ENCODE measurements at regions not wholly inside any gene's neighbourhood (a gene's known extent, or its start where the extent isn't known, plus 50 kb on each side); places are given as distances from the start of the nearest gene placed in this dataset.
"Not testable (repeated sequence)": the region's sequence is repeated elsewhere in the genome, so short reads cannot be mapped to it uniquely, and the experiment has no call there.

DNA sequence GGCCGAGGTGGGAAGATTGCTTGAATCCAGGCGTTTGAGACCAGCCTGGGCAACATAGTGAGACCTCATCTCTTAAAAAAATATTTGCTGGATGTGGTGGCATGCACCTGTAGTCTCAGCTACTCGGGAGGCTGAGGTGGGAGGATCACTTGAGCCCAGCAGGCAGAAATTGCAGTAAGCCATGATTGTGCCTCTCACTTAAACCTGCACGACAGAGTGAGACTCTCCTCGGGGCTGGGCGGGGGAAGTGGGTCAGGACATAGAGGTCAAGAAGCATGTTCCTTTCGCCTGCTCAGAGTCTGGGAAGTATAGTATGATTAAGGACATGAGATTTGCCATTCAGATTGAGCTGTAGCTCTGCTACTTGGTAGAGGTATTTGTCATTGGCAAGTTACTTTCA, 52.3 kb downstream of the SEPTIN7 start:
- DNase-seq: not testable (repeated sequence)

DNA sequence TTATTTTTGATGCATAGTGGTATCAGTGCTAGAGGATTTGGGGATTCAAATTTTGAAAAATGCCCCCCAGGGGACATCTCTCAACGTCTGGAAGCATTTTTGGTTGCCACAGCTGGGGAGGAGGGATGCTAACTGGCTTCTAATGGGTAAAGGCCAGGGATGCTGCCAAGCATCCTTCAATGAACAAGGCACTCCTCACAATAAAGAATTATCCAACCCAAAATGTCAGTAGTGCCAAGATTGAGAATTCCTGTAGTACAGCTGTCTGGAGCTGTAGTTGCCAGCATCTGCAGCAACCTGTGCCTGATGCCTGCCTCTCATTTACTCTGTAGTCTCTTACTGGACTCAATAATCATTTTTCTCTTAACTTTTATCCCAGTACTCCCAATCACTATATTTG, 53.5 kb downstream of the SEPTIN7 start:
- DNase-seq: no peak

DNA sequence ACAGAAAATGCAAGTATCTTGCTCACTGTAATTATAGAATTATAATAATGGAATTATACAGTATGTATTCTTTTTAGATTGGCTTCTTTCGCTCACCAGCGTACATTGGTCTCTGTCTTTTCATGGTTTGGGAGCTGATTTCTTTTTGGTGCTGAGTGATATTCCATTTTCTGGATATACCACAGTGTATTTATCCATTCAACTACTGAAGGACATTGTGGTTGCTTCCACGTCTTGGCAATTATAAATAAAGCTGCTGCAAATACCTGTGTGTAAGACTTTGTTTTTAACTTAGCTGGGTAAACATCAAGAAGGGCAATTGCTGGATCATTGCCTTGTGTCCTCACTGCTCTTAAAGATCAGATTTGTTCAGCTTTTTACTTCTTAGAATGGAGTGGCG, 55.3 kb downstream of the SEPTIN7 start:
- no peak for DNase-seq

DNA sequence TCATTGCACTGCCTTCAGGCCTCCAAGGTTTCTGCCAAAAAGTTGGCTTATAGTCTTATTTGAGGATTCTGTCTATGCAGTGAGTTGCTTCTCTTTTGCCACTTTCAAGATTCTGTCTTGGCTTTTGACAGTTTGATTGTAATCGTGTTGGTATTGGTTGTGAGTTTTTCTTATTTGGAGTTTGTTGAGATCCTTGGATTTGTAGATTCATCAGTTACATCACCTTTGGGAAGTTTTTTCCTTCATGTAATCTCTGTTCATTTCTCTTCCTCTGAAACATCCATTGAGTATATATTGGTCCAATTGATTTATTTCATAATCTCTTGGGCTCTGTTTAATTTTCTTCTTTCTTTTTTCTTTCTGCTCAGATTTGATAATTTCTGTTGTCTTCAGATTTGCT, 59.8 kb downstream of the SEPTIN7 start:
- no peak for DNase-seq

DNA sequence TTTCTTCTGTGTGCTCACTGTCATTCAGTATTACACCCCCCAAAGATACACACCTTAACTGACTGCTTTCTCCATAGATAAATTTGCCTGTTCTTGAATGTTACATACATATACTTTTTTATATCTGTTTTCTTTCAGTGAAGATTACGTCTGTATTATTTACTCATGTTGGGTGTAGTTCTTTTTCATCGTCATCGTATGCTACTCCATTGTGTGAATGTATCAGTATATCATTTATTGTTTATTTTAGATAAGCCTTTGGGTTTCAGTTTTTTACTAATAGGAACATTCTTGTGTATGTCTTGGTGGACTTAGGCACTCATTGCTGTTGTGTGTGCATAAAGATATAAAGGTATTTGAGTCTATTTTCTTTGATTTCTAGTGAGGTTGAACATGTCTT, 64.4 kb downstream of the SEPTIN7 start:
- no peak for DNase-seq

DNA sequence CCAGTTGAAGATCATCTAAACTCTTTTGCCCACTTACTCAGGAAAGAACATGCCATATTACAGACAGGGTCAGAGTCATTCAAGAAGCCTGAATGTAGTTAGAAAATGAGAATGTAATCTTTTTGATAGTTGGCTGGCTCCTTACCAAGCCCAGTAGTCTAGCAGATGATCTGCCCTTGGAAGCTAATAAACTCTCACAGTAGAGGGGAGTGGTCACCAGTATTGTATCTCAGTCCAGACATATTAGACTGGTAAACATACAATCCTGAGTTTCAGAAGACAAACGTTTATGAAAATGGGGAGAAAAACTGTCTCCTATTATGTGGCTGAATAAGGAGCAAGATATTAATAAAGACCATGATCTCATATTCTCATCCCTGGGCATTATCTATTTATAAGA, 65.3 kb downstream of the SEPTIN7 start:
- DNase-seq: peak; percentile 12

DNA sequence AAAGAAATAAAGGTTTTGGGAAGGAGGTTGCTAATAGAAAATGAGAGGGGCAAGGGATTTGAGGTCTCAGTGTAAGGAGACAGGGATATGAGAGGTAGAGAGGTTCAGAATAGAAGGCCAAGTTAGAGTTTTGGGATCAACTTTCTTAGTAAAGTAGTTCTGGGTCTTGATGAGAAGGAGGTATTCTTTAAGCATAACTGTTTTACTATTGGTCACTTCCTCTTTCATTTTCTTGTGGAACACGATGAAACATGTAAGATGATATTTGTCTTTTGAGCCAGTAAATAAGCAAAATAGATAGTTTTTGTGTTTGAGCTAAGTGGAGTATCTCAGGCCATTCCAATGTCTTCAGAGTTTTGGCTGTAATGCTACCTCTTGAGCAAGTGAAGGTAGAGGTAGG, 68.3 kb downstream of the SEPTIN7 start:
- DNase-seq: peak; percentile 14

DNA sequence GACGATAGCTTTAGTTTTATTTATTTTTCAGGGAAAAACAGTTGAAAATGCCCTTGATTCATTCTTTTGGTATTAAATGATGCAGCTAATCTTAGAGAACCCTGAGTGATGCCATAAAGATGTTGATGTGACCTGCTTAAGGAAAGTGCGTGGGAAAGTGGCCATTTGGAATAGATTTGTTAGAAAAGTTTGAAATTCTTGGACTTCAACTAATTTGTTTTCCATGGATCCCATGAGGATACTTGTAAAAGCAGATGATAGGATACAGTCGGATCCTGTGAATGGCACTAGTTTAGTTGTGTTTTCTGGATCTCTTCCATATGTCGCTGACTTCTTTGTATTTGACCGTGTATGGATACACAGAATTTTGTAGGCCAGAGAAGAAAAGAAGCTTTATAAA, 69.0 kb downstream of the SEPTIN7 start:
- no peak for DNase-seq

DNA sequence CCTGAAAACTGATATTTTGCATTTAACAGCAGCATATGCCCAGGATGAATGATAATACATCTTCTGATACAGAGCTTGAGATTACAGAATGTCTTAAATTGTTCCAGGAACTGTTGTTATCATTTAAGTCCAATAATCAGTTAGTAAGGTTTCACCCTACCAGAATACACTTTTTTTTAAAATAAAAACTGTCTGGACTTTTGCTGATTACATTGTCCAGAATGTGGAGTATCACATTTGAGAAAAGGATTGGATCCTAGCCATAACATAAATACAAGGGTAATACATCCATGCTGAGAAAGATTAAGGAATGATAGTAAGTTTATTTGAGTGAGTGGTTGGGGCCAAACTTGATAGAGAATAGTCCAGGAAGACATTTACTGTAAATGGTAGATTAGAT, 71.0 kb downstream of the SEPTIN7 start:
- DNase-seq: peak; percentile 12

DNA sequence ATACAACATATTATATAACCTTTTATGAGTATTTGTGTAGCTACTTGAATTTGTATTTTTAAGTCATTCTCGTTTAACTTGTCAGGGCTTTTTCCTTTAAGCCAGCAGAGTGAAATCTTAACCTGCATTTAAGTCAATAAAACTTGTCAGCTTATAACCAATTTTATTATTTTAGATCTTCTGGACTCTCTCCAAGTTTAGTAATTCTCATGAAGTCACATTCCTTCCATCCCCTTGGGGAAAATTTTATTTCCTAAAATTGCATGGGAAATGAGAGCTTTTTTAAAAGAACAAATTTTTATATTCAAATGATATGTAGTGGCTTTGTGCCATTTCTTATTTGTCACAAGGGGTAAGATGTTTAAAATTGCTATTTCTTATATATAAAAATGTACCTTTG, 74.0 kb downstream of the SEPTIN7 start:
- no peak for DNase-seq

DNA sequence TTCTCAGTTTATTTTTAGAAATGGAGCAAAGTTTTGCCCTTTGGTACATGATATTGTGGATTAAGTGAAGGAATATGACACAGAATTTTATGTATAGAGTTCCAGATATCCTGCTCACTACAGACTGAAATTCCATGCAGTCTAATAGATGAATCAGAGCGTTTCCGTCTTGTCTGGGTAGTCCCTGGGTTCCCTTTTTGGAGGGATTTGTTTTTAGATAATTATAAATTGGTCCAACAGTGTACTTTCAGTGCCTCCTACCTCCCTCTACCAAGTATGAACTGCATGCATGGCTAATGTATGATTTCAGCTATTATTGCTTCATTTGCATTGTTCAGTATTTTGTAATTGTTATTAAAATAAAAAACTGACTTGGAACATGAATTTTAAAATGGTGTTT, 74.4 kb downstream of the SEPTIN7 start:
- DNase-seq: no peak

DNA sequence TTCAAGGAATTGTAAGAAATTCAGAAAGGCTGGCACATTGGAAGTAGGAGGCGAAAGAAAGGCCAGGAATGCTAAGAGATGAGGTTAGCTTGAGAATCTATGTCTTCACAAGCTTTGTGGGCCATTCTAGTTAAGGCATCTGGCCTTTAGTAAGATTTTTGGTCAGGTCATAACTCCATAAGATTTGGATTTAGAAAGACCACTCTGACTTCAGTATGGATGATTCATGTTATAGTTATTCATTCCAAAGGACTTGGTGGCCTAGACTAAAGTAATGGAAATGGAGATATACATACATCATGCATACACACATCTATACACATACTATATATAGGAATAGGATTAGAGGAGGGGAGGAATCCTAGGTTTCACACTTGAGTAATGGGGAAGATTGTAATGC, 77.5 kb downstream of the SEPTIN7 start:
- DNase-seq: no peak

DNA sequence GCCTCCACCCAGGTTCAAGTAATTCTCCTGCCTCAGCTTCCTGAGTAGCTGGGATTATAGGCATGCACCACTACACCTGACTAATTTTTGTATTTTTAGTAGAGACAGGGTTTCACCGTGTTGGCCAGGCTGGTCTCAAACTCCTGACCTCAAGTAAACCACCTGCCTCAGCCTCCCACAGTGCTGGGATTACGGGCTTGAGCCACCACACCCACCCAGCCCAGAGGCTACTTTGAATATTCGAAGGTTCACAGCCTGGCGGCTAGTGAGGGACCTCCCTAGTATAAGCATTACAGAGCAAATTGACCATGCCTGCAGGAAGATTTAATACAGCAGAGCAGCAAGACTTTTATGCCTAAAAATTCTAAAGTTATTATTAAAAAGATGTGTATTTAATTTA, 86.6 kb downstream of the SEPTIN7 start:
- DNase-seq: not testable (repeated sequence)

DNA sequence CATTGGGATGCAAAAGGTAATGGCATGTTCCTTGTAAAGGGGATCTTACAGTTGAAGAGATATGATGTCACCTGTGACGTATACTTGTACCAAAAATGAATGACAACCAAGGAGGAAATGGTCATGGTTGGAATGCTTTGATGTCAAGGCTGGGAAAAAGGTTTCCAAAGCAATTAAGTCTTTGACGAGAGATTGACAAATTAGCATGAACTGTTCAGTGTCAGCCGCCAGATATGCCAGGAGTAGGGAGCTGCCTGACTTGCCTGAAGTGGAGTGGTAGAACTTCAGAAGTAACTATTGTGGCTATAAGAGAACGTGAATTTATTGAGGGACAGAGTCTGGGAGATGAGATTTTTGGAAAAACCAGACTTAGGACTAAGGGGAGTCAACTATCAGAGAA, 88.1 kb downstream of the SEPTIN7 start:
- DNase-seq: no peak

DNA sequence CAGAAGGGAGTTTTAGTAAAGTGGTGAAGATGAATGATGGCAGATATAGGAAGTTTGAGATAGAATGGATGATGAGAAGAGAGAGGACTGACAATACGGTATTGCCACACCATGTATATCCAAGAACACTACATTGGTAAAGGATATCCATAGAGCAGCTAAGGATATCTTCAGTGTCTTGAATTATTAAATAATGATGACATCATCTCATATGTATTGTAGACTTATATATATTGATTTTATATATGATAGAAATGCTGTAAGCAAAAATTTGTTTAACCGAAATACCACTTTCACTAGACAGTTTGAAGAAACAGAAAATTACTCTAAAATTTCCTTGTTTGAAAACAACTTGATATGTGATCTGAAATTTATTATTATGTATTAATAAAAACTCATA, 89.0 kb downstream of the SEPTIN7 start:
- no peak for DNase-seq

DNA sequence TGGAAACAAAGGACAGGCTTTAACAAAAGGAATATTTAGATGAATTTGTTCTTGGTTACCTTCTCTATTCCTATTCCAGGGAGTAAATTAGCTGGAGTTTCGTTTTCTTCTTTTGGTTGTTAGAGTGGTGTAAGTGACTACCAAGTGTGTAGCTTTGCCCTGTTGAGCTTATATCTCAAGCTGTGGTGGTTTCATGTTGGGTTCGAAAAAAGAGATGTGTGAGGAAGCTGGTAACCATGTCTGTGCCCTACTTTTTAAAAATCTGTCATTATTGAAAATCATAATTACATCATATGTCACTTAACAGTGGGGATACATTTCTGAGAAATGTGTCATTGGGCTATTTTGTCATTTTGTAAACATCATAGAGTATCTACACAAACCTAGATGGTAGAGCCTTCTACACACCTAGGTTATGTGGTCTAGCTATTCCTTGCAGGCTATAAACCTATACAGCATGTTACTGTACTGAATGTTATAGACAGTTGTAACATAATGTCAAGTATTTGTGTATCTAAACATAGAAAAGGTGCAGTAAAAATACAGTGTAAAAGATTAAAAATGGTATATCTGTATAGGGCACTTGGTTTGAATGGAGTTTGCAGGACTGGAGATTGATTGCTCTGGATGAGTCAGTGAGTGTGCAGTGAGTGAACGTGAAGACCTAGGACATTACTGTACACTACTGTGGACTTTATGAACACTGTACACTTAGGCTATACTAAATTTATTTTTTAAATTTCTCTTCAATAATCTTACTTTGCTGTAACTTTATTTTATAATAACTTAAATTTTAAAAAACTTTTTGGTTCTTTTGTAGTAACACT, 90.4 kb downstream of the SEPTIN7 start:
- no peak for DNase-seq

DNA sequence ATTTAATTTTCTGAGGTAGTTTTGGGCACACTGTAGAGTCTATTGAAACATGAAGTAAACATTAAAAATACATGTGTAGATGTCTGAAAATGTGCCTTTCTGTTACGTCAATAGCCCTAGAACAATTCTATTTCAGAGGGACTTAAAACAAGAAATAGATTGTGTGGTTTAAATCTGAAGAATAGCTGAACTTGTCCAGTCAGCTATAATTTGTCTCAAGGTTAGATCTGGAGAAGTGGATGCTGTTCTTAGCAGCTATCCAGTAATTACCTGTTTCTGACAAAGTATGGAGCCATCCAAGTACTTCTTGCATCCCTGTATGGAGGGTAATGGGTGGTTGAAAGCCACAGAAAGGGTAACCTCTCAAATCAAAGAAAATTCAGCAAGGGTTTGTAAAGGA, 92.8 kb downstream of the SEPTIN7 start:
- no peak for DNase-seq

DNA sequence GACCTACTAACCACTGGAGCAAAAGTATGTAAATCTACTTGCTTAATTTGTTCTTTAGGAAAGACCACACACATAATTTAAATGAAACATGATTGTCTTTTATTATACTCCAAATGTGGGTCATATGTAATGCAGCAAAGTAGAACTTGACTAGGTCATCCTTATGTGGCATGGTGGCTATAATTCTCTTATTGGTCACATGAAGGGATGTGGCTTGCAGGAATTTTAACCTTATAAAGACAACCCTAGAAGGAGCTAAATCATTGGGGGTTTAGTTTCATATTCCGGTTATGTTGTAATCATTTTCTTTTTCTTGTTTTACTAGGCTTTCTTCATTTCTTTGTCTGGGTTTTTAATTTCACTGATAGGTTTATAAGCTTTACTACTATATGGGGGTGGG, 93.9 kb downstream of the SEPTIN7 start:
- DNase-seq: no peak

DNA sequence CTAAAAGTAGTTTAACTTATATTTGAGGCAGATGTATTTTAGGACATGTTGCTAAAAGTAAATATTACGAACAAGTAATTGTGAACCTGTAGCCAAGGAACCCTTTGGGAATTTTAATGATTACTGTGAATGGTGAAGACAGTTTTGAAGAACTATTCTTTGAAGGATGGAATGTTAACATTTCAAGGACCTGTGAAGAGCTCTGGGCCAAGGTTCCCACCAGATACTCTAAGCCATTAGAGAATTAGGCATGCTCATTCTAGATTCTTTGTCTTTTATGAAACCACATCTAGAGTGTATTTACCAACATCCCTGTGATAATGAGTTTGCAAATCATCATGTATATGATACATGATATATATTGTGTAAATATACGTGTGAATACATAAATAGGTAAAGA, 99.8 kb downstream of the SEPTIN7 start:
- DNase-seq: no peak

DNA sequence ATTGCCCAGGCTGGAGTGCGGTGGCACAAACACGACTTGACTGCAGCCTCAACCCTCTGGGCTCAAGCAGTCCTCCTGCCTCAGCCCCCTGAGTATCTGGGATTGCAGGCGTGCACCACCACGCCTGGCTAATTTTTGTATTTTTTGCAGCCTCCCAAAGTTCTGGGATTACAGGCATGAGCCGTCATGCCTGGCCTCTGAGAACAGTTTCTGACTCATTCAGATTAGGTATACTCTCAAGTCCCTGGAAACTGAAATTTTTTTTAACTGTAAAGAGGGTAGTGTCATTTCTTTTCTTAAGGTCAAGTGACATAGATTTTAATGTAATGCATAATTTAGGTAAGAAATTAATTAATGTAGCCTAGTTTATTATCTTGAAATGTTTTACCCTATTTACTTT, 104.7 kb downstream of the SEPTIN7 start:
- no peak for DNase-seq

DNA sequence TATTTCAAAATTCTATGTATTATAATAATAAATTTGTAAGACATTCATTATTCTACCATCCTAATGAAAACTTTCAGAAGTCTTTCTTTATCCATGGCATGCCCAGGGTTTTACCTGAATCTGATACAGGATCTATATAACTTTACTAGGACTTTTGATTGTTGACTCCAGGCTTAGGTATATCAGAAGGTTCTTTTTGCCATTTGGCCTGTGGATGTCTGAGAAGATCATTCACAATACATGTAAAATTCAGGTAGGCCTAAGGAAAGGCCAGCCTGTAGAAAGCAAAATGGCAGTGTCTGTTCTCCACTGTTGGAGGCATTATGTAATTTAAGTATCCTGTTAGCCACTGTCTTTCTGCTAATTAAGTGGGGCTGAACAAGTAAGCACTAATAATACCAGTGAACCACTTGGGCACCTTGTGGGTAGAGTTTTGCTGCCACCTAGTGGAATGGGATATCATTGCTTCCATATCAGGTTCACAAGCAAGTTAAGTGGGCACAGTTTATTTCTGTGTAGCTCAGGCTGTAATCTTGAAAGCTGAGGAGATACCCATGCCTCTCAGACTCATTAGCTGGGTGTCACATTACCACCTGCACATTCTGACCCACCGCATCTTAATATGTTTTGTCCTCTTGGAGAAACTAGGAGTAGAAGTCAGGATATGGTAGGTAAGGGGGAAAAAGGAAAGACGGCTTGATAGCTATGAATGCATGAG, 105.5 kb downstream of the SEPTIN7 start:
- peak; percentile 89 for DNase-seq

DNA sequence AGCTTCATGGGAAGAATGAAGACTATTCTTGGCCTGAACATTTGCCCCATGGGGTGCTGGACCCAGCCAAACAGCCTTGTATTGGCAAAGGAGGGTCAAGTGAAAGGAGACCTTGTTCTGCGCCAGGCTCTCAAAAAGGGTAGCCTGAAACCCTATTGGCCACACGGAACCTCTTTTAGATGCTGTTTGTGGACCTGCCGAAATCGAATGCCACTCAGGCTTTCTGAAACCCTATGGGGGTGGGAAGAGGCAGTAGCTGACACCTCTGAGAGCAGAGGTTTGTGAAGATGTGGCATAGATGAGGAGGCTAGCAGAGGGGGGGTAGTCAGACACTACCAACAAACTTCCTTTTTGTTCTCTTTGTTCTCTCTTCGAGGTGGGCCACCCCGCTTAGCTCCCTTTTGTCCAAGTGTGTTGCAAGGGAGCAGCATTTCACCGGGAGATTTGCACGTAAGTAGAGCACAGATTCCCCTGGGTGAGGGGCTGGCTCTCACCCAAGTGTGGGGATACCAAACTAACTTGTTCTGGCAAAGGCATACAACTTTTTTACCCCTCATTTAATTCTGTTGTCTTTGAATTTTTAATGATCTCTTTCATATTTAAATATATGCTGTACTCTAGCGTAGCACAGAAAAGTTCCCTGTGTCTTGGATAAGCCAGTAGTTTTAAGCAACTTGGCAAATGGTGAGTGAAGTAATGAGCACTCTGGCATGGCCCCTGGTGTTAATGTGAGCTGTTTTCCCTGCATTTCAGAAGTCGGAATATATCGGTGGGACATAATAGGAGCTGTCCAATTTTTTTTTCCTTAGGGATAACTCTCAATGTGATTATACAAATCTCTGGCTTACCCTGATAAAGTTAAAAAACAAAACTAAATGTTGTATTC, 107.7 kb downstream of the SEPTIN7 start:
- DNase-seq: no peak

DNA sequence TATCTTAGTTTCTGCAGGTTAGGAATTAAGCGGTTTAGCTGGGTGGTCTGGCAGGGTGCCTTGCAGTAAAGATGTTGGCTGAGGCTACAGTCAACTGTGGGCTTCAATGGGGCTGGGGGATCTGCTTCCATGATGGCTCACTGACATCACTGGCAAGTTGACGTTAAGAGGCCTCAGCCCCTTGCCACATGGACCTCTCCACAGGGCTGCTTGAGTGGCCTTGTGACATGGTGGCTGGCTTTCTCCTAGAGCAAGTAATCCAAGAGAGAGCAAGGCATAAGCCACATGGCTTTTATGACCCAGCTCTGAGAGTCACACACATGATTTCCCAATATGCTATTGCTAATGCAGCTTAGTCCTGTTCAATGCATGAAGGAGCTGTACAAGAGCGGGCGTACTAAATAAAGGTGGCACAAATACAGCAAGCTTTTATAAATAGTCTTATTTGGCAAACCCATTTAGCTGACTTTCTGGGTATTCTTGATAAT, 109.1 kb downstream of the SEPTIN7 start:
- no peak for DNase-seq

Data from hematopoietic multipotent progenitor cell treated with erythropoietin and hydrocortisone succinate and interleukin-3 and kit ligand, for 6 days (in vitro differentiated cells).